Stimulated activated CD4-positive, alpha-beta T cell treated with anti-CD3 and anti-CD28 coated beads, Interleukin-1b, Interleukin-23, amount 100 ng/mL, for 1 hour (primary cell): ENCODE measurements at regions not wholly inside any gene's neighbourhood (a gene's known extent, or its start where the extent isn't known, plus 50 kb on each side); places are given as distances from the start of the nearest gene placed in this dataset.

Source experiments
- DNase-seq, 2 donors: peaks; one replicate each; pipeline ENCODE4 v3.0.0-alpha.2; 2020; ENCODE audit warnings: low read depth in 2 of 2

DNA sequence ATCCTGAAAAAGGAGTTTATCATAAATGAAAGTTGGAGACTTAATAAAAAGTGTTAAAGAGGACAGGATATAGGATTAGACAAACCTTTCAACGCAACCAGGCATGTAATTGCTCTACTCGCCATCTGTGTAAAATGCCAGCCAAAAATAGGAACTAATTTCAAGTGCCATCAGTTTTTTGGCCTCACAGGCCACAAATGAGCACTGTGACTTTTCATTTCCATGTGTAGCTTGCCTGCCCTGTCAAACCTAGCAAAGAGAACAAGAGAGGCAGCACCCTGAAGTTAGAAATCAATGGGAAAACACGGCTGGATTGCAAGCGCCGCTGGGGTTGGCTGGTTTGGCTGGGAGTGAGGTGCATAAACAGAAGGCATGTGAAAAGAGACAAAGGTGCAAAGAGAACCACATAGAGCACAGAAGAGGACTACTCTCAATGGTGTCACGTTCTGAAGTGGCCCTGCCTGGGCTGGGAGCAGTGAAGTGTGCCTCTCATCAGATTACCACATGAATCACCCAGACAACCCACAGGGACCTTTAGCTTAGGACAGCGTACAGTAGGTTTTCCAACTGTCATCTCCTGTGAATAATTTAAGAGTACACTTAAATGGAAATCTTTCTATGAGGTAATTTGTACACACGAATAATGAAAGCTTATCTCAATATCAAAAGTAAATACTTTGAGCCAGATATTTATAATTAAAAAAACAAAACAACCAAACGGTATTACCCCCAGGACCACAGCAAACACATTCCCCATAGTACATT is 78.0 kb upstream of the NHSL1 start:
- DNase-seq = no peak

DNA sequence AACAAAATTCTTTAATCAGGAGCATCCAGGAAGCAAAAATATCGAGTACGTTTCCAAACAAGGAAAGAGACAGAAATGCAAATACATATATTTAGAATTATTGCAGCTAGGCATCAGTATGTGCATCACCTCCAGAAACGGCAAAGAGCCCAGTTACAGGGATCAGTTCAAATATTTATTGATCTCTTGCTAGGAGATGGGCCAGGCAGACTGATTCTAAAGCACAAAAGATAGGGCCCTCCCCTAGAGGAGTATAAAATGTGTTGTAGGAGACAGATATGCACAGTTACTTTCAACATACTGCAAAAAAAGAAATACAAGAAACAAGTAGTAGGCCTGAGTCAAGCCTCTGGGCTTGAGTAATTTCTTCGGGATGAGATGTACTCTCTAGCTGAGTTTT is 80.7 kb upstream of the NHSL1 start:
- DNase-seq = no peak

- DNase-seq = no peak
Measured at GRCh38 chr6:138580801-138581200, 81.5 kb upstream of the NHSL1 start.

DNA sequence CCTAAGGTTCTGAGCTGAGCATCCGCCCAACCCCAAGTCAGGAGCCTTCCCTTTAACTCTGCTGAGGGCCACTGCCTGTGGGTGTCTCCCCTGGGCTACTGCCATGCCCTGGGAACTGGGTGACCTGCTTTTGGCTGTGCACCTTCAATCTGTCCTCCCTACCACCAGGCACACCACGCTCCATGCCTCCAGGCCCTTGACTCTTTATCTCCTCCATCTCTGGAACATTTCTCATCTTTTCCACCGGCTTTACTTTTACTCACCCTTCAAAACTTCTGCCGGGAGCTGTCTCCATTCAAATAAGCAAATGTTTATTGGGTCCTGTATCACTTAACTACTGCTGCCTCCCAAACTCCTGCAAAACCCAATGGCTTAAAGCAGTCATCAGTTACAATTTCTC is 83.3 kb upstream of the NHSL1 start:
- no peak for DNase-seq

GRCh38 chr6:138586638-138587037 is 87.3 kb upstream of the NHSL1 start:
- DNase-seq = no peak

- peak in 1 of 2 donors; percentile 13 for DNase-seq
Measured at GRCh38 chr6:138588805-138589434, 89.6 kb upstream of the NHSL1 start.

DNA sequence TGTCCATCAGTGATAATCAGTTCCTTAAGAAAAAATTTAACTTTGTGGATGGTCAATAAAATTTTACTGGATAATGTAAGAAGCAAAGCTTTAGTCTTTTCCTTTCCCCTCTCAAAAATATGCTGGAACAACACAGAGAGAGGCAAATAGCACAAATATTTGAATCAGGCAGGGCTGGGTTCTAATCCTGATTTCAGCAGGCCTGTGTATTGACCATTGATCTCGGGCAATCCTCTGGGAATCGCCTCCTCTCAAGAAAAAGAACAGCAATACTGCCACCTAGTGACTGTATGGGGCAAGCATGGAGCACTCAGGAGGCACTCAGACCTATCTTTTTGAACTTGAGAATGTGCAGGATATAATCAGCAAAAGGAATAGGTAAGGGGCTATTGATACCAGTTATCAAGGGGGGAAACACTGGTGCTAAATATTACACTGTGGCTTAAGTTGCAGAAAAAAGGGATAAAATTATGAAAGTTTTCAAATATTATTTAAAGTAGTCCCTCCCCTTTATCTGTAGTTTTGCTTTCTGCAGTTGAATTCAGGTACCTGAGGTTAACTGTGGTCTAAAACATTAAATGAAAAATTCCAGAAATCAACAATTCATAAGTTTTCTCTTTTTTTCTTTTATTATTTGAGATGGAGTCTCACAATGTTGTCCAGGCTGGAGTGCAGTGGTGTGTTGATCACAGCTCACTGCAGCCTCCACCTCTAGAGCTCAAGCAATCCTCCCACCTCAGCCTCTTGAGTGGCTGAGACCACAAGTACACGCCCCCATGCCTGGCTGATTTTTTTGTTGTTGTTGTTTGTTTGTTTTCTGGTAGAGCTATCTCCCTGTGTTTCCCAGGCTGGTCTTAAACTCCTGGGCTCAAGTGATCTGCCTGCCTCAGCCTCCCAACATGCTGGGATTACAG is 91.8 kb upstream of the NHSL1 start:
- DNase-seq = peak in 1 of 2 donors; percentile 4

GRCh38 chr6:138592749-138593123 is 93.4 kb upstream of the NHSL1 start:
- DNase-seq = no peak

- DNase-seq = no peak
Measured at GRCh38 chr6:138593124-138593877, 94.0 kb upstream of the NHSL1 start.

DNA sequence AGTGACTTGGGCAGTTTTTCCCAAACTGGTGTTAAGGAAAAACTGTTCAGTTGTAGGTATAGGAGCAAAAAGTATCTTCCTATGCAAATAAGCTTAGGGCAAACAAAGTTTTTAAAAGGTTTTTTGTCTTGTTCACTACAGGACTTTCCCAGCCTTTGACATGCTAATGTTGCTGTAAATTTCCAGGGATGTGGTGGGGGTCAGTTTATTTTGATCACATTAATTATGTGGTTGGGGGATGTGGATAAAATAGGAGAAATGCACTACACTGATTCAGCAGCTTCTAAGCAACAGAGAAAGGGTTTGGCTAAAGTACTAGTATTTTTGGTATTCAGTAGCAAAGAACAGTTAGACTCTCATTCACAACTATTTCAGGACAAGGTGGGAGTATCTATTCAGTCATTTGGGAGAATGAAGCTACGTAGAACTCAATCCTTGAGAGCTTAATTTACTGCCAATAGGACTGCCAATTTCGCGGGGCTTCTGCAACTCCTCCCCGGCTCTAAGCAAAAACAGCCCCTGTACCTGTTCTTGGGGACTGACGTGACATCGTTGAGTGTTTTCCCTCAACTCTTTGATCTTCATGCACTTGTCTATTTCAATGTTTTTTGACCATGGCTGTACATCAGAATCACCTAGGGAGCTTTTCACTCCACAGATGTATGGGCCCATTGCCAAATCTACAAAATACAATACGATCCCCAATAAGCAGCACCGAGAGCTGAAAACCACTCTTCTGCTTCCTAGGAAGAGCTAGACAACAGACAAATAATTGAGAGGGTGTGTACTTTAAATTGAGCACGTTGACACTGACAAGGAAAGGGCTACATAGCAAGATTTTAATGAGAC is 94.8 kb upstream of the NHSL1 start:
- no peak for DNase-seq

GRCh38 chr6:138594758-138595140 is 95.5 kb upstream of the NHSL1 start:
- no peak for DNase-seq

GRCh38 chr6:138596126-138596525 is 96.8 kb upstream of the NHSL1 start:
- no peak for DNase-seq

GRCh38 chr6:138596591-138596990 is 97.3 kb upstream of the NHSL1 start:
- DNase-seq = no peak

- no peak for DNase-seq
Measured at GRCh38 chr6:138597336-138597735, 98.0 kb upstream of the NHSL1 start.

GRCh38 chr6:138598562-138599173 is 99.4 kb upstream of the NHSL1 start:
- DNase-seq = no peak

DNA sequence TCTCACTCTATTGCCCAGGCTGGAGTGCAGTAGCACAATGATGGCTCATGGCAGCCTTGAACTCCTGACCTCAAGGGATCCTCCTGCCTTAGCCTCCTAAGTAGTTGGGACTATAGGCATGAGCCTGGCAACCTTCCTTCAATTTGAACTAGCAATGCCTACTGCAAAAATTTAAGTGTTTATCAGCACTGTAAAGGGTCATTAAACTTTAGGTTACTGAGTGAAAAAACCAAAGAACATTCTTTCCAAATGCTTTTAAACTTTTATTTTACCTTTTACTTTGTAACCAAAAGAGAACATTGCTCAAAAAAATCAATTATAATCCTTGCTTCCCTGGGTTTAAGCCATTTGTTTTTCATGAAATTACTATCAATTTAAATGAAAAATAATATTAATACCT is 101.0 kb upstream of the NHSL1 start:
- no peak for DNase-seq

- DNase-seq = no peak
Measured at GRCh38 chr6:138600726-138601125, 101.4 kb upstream of the NHSL1 start.

GRCh38 chr6:138601128-138601527 is 101.8 kb upstream of the NHSL1 start:
- DNase-seq = no peak

- no peak for DNase-seq
Measured at GRCh38 chr6:138605958-138606357, 106.7 kb upstream of the NHSL1 start.
